ENCODE measurements at regions not wholly inside any gene's neighbourhood (a gene's known extent, or its start where the extent isn't known, plus 50 kb on each side); places are given as distances from the start of the nearest gene placed in this dataset.

DNA sequence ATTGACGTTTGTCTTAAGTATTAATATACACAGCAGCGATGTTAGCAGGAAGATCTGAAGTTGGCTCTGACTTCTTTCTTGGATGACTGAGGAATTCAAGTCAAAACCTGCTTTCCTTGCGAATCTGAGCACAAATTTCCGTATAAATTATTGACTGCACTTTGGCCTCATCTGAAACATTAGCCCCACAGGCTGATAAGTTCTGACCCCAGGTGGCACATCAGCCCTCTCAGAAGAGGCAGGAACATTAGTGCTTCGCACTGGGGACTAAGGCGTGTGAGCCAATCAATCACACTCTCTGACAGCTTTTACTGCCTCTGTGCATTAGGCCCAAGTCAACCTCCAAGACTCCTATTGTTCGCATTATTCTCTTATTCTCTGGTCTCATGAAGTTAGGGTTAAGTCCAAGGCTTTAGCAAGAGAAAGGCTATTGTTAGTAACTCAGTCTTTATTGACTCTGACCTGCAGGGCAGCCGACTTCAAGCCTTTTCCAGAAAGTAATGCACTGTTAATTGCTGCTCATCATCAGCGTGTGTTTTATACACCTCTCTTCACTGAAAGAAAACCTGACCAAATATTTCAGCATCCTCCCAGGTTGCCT, 84.2 kb downstream of the ZNF608 start:
- peak overlapping the region; percentile 67 for H3K27ac ChIP-seq
- no peaks in the 10 kb centered on the region for H3K27me3 ChIP-seq (ENCODE audit: low read depth)
- no peak for ATAC-seq
- H3K4me1 ChIP-seq: peaks cover 62% of the 10 kb centered on the region
- no peaks in the 10 kb centered on the region for H3K36me3 ChIP-seq
- TF ChIP-seq, protein P1, sequence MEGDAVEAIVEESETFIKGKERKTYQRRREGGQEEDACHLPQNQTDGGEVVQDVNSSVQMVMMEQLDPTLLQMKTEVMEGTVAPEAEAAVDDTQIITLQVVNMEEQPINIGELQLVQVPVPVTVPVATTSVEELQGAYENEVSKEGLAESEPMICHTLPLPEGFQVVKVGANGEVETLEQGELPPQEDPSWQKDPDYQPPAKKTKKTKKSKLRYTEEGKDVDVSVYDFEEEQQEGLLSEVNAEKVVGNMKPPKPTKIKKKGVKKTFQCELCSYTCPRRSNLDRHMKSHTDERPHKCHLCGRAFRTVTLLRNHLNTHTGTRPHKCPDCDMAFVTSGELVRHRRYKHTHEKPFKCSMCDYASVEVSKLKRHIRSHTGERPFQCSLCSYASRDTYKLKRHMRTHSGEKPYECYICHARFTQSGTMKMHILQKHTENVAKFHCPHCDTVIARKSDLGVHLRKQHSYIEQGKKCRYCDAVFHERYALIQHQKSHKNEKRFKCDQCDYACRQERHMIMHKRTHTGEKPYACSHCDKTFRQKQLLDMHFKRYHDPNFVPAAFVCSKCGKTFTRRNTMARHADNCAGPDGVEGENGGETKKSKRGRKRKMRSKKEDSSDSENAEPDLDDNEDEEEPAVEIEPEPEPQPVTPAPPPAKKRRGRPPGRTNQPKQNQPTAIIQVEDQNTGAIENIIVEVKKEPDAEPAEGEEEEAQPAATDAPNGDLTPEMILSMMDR (IDR thresholded peaks at IDR 0.05): no peak
- intact Hi-C loops (cut with DNase I): no loop called here
- no peaks in the 10 kb centered on the region for H3K9me3 ChIP-seq
- DNase-seq: no peak
- H3K4me3 ChIP-seq: no peak overlapping the region

DNA sequence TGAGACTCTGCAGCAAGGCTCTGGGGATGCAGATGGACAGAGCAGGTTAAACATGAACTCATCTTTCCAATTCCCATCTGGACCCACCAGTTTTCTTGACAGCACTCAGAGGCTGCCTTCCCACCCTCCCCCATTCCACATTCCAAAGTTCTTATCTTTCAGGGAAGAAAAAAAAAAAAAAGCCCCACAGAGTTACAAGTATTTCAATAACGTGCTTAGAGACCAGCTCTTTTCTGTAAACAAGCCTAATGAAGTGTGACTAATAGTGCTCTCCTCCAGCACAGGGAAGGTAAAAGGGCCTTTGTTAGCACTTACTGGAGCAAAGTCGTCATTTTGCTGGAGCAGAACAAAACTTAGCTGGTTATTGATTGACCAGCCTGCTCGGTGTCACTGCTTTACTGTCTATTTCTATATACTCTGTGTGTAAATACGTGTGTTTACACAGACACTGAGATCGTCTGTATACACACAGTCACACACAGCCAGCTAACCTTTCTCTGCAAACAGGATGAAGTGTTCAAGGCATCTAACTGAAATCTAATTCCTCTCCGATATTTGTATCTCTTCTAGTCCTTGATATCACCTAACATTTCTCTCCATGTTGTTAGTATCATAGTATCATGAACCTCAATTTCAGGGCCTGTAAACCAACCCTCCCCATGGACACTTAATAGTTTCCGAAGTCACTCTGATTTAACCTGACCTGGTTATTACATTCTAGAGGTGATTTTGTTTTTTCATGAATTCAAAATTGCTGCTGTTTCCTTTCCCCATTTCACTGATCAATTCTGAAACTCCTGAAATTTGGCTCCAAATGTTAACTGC, 84.9 kb downstream of the ZNF608 start:
- peaks cover 61% of the 10 kb centered on the region for H3K4me1 ChIP-seq
- ATAC-seq (peak; percentile 83 to 92), DNase-seq (no peak)
- no peaks in the 10 kb centered on the region for H3K9me3 ChIP-seq
- no peak overlapping the region for H3K4me3 ChIP-seq
- intact Hi-C loops (cut with DNase I): no loop called here
- no peaks in the 10 kb centered on the region for H3K27me3 ChIP-seq (ENCODE audit: low read depth)
- peak overlapping the region; percentile 67 for H3K27ac ChIP-seq
- no peaks in the 10 kb centered on the region for H3K36me3 ChIP-seq
- TF ChIP-seq, protein P1 (IDR thresholded peaks at IDR 0.05): no peak

DNA sequence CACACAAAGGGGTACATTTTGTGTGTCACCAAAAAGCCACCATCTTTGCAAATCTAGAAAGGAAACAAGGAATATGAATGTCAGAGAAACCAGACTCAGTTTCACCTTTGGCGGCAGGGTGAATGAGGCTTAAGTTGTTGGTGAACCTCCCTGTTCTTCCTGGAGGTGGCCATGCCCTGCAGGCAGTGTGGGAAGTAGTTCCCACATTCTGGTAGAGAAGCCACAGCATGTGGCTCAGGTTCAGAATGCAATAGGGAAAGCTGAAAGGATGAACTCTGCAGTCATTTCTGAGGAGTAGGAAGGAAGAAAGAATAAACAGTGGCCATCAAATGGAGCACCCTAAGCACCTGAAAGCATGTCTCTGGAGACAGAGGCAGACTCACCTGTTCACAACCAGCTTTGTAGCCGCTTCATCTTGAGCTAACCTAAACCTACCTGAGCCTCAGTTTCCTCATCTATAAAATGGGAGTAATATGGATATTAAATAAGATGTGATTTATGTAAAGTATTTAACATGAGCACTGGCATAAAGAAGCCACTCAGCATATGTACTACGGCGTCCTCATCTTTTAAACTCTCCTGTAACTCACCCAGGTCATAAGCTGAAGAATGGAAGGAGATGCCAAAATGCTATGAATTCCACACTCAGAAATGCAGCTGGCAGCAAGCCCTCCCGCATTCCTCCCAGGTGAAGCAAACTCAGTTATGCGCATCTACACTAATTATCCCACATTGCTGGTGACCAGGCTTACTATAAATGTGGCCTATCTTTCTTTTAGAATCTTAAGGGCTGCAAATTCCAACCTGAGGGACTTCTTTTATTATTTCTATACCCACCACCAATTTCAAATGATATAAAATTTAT, 86.0 kb downstream of the ZNF608 start:
- Histone ChIP-seq H3K27ac (peak overlapping the region; percentile 19), H3K9me3 (no peaks in the 10 kb centered on the region), H3K27me3 (ENCODE audit: low read depth) (no peaks in the 10 kb centered on the region), H3K4me3 (no peak overlapping the region), H3K4me1 (peaks cover 71% of the 10 kb centered on the region), H3K36me3 (no peaks in the 10 kb centered on the region)
- peak; percentile 13 to 60 for ATAC-seq
- TF ChIP-seq, protein P1 (IDR thresholded peaks at IDR 0.05): no peak
- no peak for DNase-seq
- intact Hi-C loops (cut with DNase I): no loop called here

DNA sequence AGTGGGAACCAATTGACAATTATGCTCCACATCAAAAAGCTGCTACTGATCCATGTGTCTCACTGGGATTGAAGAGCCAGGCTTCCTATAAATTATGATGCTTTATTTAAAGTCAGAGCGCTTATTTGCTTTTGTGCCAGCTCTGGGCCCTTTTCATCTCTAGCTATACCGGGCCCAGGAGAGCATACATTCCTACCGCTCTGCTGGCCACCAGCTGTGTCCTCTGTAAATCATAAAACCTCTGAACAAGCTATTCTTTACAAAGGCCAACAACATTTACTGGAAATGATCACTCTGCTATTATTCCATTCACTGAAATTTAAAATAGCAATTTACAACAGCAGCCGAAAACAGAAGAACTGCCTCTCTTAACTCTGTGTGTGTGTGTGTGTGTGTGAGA, 86.6 kb downstream of the ZNF608 start:
- Histone ChIP-seq H3K4me1 (peaks cover 78% of the 10 kb centered on the region), H3K36me3 (no peaks in the 10 kb centered on the region), H3K27me3 (ENCODE audit: low read depth) (no peaks in the 10 kb centered on the region), H3K4me3 (no peak overlapping the region), H3K9me3 (no peaks in the 10 kb centered on the region), H3K27ac (peak overlapping the region; percentile 19)
- no peak for ATAC-seq
- TF ChIP-seq, protein P1 (IDR thresholded peaks at IDR 0.05): no peak
- intact Hi-C loops (cut with DNase I): loop anchor here (10.0 kb wide), 1 partner anchor 85 kb away; the partner anchor contains the start of gene ZNF608
- no peak for DNase-seq

DNA sequence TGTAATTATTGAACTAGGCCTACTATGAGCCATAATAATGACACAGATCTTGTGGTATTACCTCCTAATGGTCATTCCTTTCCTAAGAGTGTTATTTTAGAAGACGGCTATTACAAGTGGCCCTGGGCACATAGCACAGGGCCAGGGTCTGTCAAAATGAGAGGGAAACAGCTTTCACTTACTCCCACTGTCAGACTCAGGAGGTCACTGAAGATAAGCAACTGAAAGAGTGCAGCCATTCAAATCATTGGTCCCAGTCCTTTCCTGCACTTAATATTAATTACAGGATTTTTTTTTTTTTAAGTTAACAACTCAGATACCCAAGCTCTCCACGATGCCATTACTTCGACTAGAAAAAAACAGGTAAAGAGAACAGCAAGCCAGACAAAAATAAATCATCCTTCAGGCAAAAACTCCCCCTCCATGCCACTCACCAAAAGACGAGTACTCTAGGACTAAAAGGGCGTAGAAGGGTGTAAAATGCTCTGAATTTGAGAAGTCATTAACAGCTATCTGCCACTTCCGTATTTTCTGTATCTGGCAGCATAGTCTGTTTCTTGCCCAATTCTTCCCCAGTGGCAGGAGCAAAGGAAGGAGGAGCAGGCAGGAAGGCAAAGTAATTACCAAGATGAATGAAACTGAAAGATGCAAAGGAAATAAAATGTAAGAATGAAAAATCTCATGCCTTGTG, 87.4 kb downstream of the ZNF608 start:
- peaks cover 81% of the 10 kb centered on the region for H3K4me1 ChIP-seq
- H3K27me3 ChIP-seq (ENCODE audit: low read depth): no peaks in the 10 kb centered on the region
- no peaks in the 10 kb centered on the region for H3K36me3 ChIP-seq
- no peaks in the 10 kb centered on the region for H3K9me3 ChIP-seq
- DNase-seq: no peak
- ATAC-seq: no peak
- intact Hi-C loops (cut with DNase I): loop anchor here (10.0 kb wide), 1 partner anchor 86 kb away; the partner anchor contains the start of gene ZNF608
- TF ChIP-seq, protein P1 (IDR thresholded peaks at IDR 0.05): no peak
- no peak overlapping the region for H3K4me3 ChIP-seq
- peak overlapping the region; percentile 19 for H3K27ac ChIP-seq
